ENCODE measurements at regions not wholly inside any gene's neighbourhood (a gene's known extent, or its start where the extent isn't known, plus 50 kb on each side); places are given as distances from the start of the nearest gene placed in this dataset.

- H3K36me3 ChIP-seq, result no peaks in the 10 kb centered on the region
- H3K4me1 ChIP-seq (ENCODE audit: control insufficient read depth in 1 of 2, insufficient read depth in 1 of 2, low read depth in 1 of 2, low read length in 1 of 2), result peaks cover 19 to 57% of the 10 kb centered on the region in 2 experiments
- H3K27ac ChIP-seq, result no peak overlapping the region
- no peak for TF ChIP-seq CTCF (IDR thresholded peaks at IDR 0.05)
- no peak overlapping the region for H3K4me3 ChIP-seq (ENCODE audit: low read depth in 1 of 2, low read length in 1 of 2)
- no peaks in the 10 kb centered on the region for H3K9me3 ChIP-seq
- H3K27me3 ChIP-seq, result no peaks in the 10 kb centered on the region
These were observed 77.4 kb upstream of the CCL2 start for GRCh38 chr17:34177642-34178041.

GRCh38 chr17:34178092-34178491 lies 77.0 kb upstream of the CCL2 start:
- no peaks in the 10 kb centered on the region for H3K9me3 ChIP-seq
- H3K4me1 ChIP-seq (ENCODE audit: control insufficient read depth in 1 of 2, insufficient read depth in 1 of 2, low read depth in 1 of 2, low read length in 1 of 2), result peaks cover 14 to 53% of the 10 kb centered on the region in 2 experiments
- no peaks in the 10 kb centered on the region for H3K36me3 ChIP-seq
- no peak overlapping the region for H3K27ac ChIP-seq
- no peak overlapping the region for H3K4me3 ChIP-seq (ENCODE audit: low read depth in 1 of 2, low read length in 1 of 2)
- TF ChIP-seq CTCF (IDR thresholded peaks at IDR 0.05), result no peak
- no peaks in the 10 kb centered on the region for H3K27me3 ChIP-seq

GRCh38 chr17:34182036-34182803 lies 72.9 kb upstream of the CCL2 start:
- Histone ChIP-seq H3K4me1 (ENCODE audit: control insufficient read depth in 1 of 2, insufficient read depth in 1 of 2, low read depth in 1 of 2, low read length in 1 of 2) (peaks cover 0 to 18% of the 10 kb centered on the region in 2 experiments), H3K9me3 (no peaks in the 10 kb centered on the region), H3K4me3 (ENCODE audit: low read depth in 1 of 2, low read length in 1 of 2) (no peak overlapping the region), H3K27ac (no peak overlapping the region), H3K27me3 (no peaks in the 10 kb centered on the region), H3K36me3 (no peaks in the 10 kb centered on the region)
- TF ChIP-seq CTCF (IDR thresholded peaks at IDR 0.05), result no peak

- TF ChIP-seq CTCF (IDR thresholded peaks at IDR 0.05), result no peak
These were observed 59.1 kb upstream of the CCL2 start for GRCh38 chr17:34195987-34196386.

GRCh38 chr17:34198519-34198918 lies 56.6 kb upstream of the CCL2 start:
- H3K9me3 ChIP-seq, result no peaks in the 10 kb centered on the region
- H3K4me1 ChIP-seq (ENCODE audit: control insufficient read depth in 1 of 2, insufficient read depth in 1 of 2, low read depth in 1 of 2, low read length in 1 of 2), result peaks cover 0 to 6% of the 10 kb centered on the region in 2 experiments
- no peaks in the 10 kb centered on the region for H3K27me3 ChIP-seq
- H3K4me3 ChIP-seq (ENCODE audit: low read depth in 1 of 2, low read length in 1 of 2), result no peak overlapping the region
- no peaks in the 10 kb centered on the region for H3K36me3 ChIP-seq
- TF ChIP-seq CTCF (IDR thresholded peaks at IDR 0.05), result no peak
- no peak overlapping the region for H3K27ac ChIP-seq

More at GRCh38 chr17:34195987-34196386, 59.1 kb upstream of the CCL2 start:
- Histone ChIP-seq H3K27ac (no peak overlapping the region), H3K36me3 (no peaks in the 10 kb centered on the region), H3K9me3 (no peaks in the 10 kb centered on the region), H3K4me3 (ENCODE audit: low read depth in 1 of 2, low read length in 1 of 2) (no peak overlapping the region), H3K4me1 (ENCODE audit: control insufficient read depth in 1 of 2, insufficient read depth in 1 of 2, low read depth in 1 of 2, low read length in 1 of 2) (peaks cover 0 to 6% of the 10 kb centered on the region in 2 experiments), H3K27me3 (no peaks in the 10 kb centered on the region)

Measured in neutrophil (primary cell).